ENCODE measurements at regions not wholly inside any gene's neighbourhood (a gene's known extent, or its start where the extent isn't known, plus 50 kb on each side); places are given as distances from the start of the nearest gene placed in this dataset.
"Not testable (repeated sequence)": the region's sequence is repeated elsewhere in the genome, so short reads cannot be mapped to it uniquely, and the experiment has no call there.

DNA sequence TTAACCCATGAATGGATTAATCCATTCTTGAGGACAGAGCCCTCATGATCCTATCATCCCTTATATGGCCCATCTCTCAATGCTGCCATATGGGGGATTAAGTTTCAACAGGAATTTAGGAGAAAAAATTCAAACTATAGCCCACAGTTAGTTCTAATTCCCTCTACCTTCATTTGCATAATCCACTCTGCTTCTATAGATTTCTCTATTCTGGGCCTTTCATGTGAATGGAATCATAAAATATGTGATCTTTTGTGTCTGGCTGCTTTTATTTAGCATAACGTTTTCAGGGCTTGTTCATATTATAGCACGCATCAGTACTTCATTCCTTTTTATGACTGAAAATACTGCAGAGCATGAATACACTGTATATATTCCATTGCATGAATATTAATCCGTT, 55.4 kb downstream of the CTSL start:
- Mint-ChIP-seq H3K9me3 (no peaks in the 10 kb centered on the region), H3K27ac (no peak overlapping the region), H3K4me1 (ENCODE audit: low read depth) (no peaks in the 10 kb centered on the region), H3K36me3 (ENCODE audit: insufficient read depth in 2 of 2) (no peaks in the 10 kb centered on the region), H3K4me3 (no peak overlapping the region), H3K27me3 (ENCODE audit: low read depth) (peaks cover 15% of the 10 kb centered on the region)
- DNase-seq (no peak), ATAC-seq (replicated peaks in 1 of 2) (no peak)

DNA sequence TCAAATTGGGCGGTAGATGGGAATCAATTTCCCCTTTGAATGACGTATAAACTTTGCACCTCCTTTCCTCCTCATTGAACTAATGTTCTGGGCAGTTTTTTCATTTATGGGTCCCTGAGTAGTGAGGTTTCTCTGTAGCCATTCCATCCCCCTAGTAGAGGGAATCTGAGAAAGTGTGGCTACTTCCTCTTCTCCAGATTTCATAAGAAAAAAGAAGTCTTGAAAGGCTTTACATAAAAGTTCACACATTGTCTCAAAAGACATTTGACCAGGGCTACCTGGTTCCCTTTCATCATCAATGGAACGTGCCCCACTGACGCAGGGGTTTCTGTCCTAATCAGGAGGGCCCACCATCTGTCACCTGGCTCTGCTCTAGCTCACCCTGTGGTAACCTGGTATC, 57.3 kb downstream of the CTSL start:
- no peaks in the 10 kb centered on the region for H3K36me3 Mint-ChIP-seq (ENCODE audit: insufficient read depth in 2 of 2)
- H3K4me1 Mint-ChIP-seq (ENCODE audit: low read depth), result no peaks in the 10 kb centered on the region
- H3K27me3 Mint-ChIP-seq (ENCODE audit: low read depth), result peaks cover 15% of the 10 kb centered on the region
- ATAC-seq (replicated peaks in 1 of 2), result no peak
- DNase-seq, result no peak
- H3K27ac Mint-ChIP-seq, result no peak overlapping the region
- H3K9me3 Mint-ChIP-seq, result no peaks in the 10 kb centered on the region
- H3K4me3 Mint-ChIP-seq, result no peak overlapping the region

DNA sequence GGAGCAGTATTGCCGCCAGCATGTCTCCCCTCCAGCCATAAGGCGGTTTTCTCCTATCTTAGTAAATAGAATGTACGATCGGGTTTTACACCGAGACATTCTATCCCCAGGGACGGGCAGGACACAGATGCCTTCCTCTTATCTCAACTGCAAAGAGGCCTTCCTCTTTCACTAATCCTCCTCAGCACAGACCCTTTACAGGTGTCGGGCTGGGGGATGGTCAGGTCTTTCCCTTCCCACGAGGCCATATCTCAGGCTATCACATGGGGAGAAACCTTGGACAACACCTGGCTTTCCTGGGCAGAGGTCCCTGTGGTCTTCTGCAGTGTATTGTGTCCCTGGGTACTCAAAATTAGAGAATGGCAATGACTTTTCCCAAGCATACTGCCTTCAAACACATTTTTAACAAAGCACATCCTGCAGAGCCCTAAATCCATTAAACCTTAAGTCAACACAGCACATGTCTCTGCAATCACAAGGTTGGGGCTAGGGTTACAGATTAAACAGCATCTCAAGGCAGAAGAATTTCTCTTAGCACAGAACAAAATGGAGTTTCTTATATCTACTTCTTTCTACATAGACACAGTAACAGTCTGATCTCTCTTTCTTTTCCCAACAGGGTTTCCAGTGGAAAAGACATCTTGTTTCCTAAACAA, 59.5 kb downstream of the CTSL start:
- not testable (repeated sequence) for H3K4me1 Mint-ChIP-seq (ENCODE audit: low read depth); DNase-seq; H3K27ac Mint-ChIP-seq; H3K36me3 Mint-ChIP-seq (ENCODE audit: insufficient read depth in 2 of 2); ATAC-seq (replicated peaks in 1 of 2); H3K9me3 Mint-ChIP-seq; H3K4me3 Mint-ChIP-seq
- peaks cover 15% of the 10 kb centered on the region for H3K27me3 Mint-ChIP-seq (ENCODE audit: low read depth)

DNA sequence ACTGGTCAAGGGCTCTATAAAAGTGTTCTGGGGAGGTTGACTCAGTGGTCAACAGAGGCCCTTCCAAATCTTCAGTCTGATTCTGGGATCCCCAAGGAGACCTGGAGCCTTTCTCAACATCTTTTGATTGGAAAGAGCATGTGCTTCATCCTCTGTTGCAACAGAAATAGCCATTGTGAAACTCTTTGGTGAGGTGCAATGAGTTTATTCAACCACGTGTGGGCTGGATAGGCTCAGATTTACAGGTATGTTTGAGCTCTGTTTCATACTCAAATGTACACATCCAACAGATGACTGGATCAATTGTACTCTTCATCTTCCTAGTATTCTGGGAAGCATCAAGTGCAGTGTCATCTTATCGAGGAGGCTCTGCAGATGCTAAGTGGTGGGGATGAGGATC, 60.5 kb downstream of the CTSL start:
- Mint-ChIP-seq H3K4me3 (no peak overlapping the region), H3K27ac (no peak overlapping the region)

DNA sequence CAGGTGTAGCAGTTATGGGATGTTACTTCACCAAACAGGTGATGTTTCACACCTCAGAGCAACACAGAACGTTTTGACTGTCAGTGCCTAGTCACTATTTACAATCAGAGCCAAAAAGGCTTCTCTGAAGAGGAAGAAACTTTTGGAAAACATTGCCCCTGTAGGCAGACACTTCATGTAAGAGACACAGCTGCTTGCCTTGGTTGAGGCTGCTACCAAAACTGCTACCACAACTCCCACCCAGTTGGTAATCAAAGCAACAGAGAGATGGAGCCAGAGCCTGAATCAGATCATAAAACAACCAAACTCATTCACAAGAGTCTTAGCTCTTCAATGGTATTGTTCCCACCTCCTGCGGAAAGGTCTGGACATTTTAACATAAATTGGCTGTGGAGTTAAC, 61.0 kb downstream of the CTSL start:
- Mint-ChIP-seq H3K27me3 (ENCODE audit: low read depth) (peaks cover 15% of the 10 kb centered on the region), H3K4me1 (ENCODE audit: low read depth) (no peaks in the 10 kb centered on the region), H3K36me3 (ENCODE audit: insufficient read depth in 2 of 2) (no peaks in the 10 kb centered on the region), H3K27ac (no peak overlapping the region), H3K4me3 (no peak overlapping the region), H3K9me3 (no peaks in the 10 kb centered on the region)
- DNase-seq (no peak), ATAC-seq (replicated peaks in 1 of 2) (peak; percentile 47 to 53)

More for the DNA sequence above, 60.5 kb downstream of the CTSL start:
- H3K9me3 Mint-ChIP-seq, result no peaks in the 10 kb centered on the region
- no peaks in the 10 kb centered on the region for H3K36me3 Mint-ChIP-seq (ENCODE audit: insufficient read depth in 2 of 2)
- DNase-seq, result peak in 1 of 2 donors; percentile 4
- peaks cover 15% of the 10 kb centered on the region for H3K27me3 Mint-ChIP-seq (ENCODE audit: low read depth)
- H3K4me1 Mint-ChIP-seq (ENCODE audit: low read depth), result no peaks in the 10 kb centered on the region
- peak; percentile 60 to 83 for ATAC-seq (replicated peaks in 1 of 2)

DNA sequence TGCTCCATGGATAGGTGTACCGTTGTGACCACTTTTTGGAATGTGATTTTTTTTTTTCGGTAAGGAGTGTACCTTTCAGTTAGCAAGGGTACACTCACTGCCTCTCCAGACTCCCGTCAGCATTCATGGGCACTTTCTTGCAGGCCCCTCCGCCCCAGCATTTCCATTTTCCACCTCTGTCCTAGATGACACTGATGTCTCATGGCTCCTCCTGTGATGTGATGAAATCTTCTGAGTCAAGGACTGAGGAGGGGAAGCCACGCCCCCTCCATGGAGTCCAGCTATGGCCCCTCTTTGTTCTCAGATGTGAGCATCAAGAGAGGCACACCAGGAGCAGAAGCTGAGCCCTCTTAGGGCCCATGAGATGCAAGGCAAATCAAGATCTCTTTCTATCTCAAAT, 61.8 kb downstream of the CTSL start:
- no peak for ATAC-seq (replicated peaks in 1 of 2)
- Mint-ChIP-seq H3K27ac (no peak overlapping the region), H3K4me1 (ENCODE audit: low read depth) (peaks cover 4% of the 10 kb centered on the region), H3K4me3 (no peak overlapping the region), H3K27me3 (ENCODE audit: low read depth) (peaks cover 15% of the 10 kb centered on the region), H3K36me3 (ENCODE audit: insufficient read depth in 2 of 2) (no peaks in the 10 kb centered on the region), H3K9me3 (no peaks in the 10 kb centered on the region)
- DNase-seq, result no peak

DNA sequence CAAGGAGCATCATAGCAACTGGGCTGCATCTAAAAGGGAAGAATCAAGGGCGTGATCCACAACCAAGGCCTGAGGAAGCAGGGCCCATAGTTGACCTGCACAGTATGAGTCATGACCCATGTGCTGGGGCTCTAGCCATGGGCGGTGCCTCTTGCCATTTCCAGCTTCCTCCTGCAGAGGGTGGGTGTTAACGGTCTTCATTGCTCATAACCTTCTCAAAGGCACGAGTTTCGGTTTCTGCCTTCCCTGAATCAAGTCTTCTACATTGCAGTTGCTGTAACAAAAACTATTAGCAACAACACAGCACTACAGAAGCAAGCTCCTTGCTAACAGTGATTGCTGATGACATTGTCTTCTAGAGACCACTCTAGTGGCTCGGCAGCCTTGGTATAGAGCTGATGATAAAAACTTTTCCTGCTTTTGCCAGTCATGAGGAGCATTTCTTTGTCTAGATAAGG, 66.9 kb downstream of the CTSL start:
- ATAC-seq (replicated peaks in 1 of 2) (peak; percentile 93 to 98), DNase-seq (peak; percentile 47 to 55)
- Mint-ChIP-seq H3K27ac (no peak overlapping the region), H3K9me3 (peaks cover 0 to 2% of the 10 kb centered on the region in 2 donors), H3K36me3 (ENCODE audit: insufficient read depth in 2 of 2) (no peaks in the 10 kb centered on the region), H3K4me1 (ENCODE audit: low read depth) (peaks cover 23% of the 10 kb centered on the region), H3K27me3 (ENCODE audit: low read depth) (peaks cover 10% of the 10 kb centered on the region), H3K4me3 (peak overlapping the region in 1 of 2 donors; percentile 73)

DNA sequence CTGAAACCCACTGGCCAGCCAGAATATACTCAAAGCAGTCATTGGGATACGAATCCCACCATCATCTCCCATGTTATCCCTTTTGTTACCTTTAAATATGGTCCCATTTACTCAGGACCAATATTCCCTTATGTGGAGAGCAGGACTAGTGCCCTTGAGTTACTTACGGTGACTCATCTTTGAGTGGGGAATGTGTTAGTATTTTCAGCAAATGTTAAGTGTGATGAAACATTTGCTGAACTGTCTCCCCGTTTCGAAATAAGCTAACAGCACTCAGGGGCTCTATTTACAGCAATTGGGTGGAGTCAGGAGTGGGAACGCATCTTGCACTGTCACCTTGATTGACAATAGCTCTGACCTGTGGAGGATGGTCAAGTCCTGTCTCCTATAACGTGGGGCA, 67.4 kb downstream of the CTSL start:
- Mint-ChIP-seq H3K27me3 (ENCODE audit: low read depth) (peaks cover 10% of the 10 kb centered on the region), H3K4me3 (peak overlapping the region; percentile 5 to 73), H3K4me1 (ENCODE audit: low read depth) (peaks cover 23% of the 10 kb centered on the region), H3K36me3 (ENCODE audit: insufficient read depth in 2 of 2) (no peaks in the 10 kb centered on the region), H3K27ac (peak overlapping the region; percentile 88), H3K9me3 (peaks cover 0 to 2% of the 10 kb centered on the region in 2 donors)
- no peak for DNase-seq
- ATAC-seq (replicated peaks in 1 of 2), result peak; percentile 36 to 59

DNA sequence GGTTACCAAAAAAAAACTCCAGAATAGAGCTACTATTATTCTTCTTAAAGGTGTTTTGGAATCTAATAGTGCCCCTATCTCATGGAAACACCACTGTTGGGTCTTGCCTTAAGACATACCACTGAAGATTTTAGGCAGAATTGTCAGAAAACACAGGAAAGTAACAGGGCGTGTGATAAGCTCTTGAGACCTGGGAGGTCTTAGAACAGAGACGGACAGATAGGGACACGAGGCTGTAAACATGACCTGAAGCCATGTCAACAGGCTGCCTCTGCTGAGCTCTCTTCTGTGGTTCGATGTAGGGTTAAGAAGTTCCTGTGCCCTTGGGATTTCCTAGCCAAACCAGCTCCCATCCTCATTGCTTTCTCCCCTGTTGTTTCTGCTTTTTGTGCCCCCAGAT, 69.3 kb downstream of the CTSL start:
- no peak for DNase-seq
- Mint-ChIP-seq H3K36me3 (ENCODE audit: insufficient read depth in 2 of 2) (no peaks in the 10 kb centered on the region), H3K4me1 (ENCODE audit: low read depth) (peaks cover 23% of the 10 kb centered on the region), H3K27ac (no peak overlapping the region), H3K4me3 (no peak overlapping the region), H3K9me3 (peaks cover 0 to 2% of the 10 kb centered on the region in 2 donors), H3K27me3 (ENCODE audit: low read depth) (peaks cover 16% of the 10 kb centered on the region)
- ATAC-seq (replicated peaks in 1 of 2), result no peak

DNA sequence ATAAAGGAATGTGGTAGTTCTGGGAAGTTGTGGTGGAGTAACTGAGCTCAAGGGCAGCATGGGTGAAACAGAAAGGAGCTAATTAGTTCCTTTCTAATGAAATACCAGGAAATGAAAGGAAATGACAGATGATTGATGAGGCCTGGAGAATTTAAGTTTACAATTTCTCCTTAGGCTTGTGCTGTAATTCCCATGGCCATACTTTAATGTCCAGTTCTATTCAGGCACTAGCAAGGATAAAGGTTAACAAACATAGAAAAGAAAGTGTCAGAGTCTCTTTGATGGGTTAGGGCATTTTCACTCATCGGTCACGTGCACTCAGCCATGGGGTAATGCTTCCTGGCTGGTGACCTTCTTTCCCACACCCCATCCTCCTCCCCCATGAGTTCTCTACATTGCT, 70.3 kb downstream of the CTSL start:
- Mint-ChIP-seq H3K4me1 (ENCODE audit: low read depth) (peaks cover 23% of the 10 kb centered on the region), H3K9me3 (peaks cover 0 to 2% of the 10 kb centered on the region in 2 donors), H3K27ac (no peak overlapping the region), H3K27me3 (ENCODE audit: low read depth) (peaks cover 19% of the 10 kb centered on the region), H3K36me3 (ENCODE audit: insufficient read depth in 2 of 2) (no peaks in the 10 kb centered on the region), H3K4me3 (no peak overlapping the region)
- DNase-seq (no peak), ATAC-seq (replicated peaks in 1 of 2) (no peak)

DNA sequence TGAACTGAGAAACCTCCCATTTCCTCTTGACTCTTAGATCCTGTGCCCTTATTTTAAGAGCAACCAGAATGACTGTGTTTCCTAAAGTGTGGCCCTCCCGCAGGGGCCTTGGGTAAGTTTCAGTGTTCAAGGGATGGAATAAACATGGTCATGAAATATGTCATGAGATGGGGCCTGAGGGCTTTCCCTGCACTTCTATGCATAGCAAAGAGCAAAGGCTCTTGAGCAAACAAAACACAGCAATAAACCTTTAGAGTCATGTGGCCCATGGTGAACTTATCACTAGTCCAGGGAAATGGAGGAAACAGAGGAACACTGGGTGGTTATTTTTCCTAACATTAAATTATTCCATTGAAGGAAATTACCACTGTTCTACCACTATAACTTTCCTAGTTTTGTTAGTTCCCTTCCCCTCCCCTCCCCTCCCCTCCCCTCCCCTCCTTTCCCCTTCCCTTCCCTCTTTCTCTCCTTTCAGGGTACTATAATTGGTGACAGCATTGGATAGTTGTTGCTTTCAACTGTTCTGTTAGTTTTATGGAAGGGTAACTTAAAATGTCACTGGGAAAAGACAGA, 72.4 kb downstream of the CTSL start:
- Mint-ChIP-seq H3K9me3 (no peaks in the 10 kb centered on the region), H3K4me3 (no peak overlapping the region), H3K36me3 (ENCODE audit: insufficient read depth in 2 of 2) (no peaks in the 10 kb centered on the region), H3K4me1 (ENCODE audit: low read depth) (peaks cover 12% of the 10 kb centered on the region), H3K27me3 (ENCODE audit: low read depth) (peaks cover 20% of the 10 kb centered on the region), H3K27ac (no peak overlapping the region)
- ATAC-seq (replicated peaks in 1 of 2) (peak in 1 of 2 donors; percentile 49), DNase-seq (no peak)

DNA sequence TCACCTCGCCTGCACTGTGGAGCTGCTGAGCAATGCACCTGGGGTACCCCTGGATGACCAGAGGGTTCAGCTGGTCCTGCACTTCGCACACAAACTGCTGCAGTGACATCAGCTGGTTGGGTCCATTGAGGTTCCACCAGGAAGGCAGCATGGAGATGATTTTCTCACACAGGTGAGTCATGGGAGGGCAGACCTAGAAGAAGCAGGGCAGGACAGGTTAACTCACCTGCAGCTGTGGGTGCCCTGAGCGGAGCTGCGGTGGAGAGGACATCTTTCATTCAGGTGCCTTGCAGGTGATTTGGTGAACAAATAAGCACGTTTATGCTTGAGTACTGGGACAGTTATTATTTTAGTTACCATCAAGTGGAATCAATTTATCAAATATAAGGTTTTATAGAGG, 73.6 kb downstream of the CTSL start:
- no peak overlapping the region for H3K4me3 Mint-ChIP-seq
- ATAC-seq (replicated peaks in 1 of 2) (no peak), DNase-seq (no peak)
- H3K27ac Mint-ChIP-seq, result no peak overlapping the region
- H3K4me1 Mint-ChIP-seq (ENCODE audit: low read depth), result peaks cover 5% of the 10 kb centered on the region
- H3K9me3 Mint-ChIP-seq, result no peaks in the 10 kb centered on the region
- peaks cover 27% of the 10 kb centered on the region for H3K27me3 Mint-ChIP-seq (ENCODE audit: low read depth)
- no peaks in the 10 kb centered on the region for H3K36me3 Mint-ChIP-seq (ENCODE audit: insufficient read depth in 2 of 2)

DNA sequence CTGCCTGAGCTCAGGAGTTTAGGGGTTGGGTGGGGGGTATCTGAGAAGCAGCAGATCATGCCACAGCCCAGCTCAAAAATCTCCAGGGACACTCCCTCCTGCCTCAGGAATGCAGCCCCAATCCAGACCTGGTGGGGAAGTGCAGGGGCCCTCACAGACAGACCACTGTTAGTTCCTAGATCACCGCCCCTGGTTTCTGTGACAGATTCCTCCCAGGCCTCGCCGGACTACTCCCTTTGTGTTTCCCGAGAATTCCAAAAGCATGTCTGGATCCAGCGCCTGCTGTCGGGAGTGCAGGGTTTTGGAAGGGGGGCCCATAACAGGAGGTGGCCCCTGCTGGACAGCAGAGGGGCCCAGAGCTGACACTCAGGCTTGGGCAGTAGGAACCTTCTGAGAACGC, 74.5 kb downstream of the CTSL start:
- peaks cover 5% of the 10 kb centered on the region for H3K4me1 Mint-ChIP-seq (ENCODE audit: low read depth)
- DNase-seq (no peak), ATAC-seq (replicated peaks in 1 of 2) (no peak)
- no peak overlapping the region for H3K4me3 Mint-ChIP-seq
- no peaks in the 10 kb centered on the region for H3K9me3 Mint-ChIP-seq
- no peaks in the 10 kb centered on the region for H3K36me3 Mint-ChIP-seq (ENCODE audit: insufficient read depth in 2 of 2)
- H3K27me3 Mint-ChIP-seq (ENCODE audit: low read depth), result peaks cover 26% of the 10 kb centered on the region
- no peak overlapping the region for H3K27ac Mint-ChIP-seq

DNA sequence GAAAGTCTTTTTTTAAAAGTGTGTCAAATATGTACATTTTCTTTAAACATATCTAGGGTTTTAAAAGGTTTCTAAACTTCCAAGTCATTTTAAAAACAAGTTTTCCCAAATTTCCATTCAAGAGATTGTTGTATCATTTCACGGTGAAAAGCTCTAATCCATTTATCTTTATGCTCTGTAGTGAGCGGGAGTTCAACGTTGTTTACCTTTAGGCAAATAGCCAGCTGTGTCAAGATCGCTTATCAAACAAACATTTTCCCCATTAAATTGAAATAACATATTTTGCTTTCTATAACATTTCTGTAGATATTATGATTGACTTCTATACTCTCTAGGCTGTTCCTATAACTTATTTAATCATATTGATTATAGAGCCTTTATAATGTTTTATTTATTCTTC, 75.1 kb downstream of the CTSL start:
- H3K27ac Mint-ChIP-seq, result no peak overlapping the region
- no peak for ATAC-seq (replicated peaks in 1 of 2)
- DNase-seq, result no peak
- peaks cover under 1% of the 10 kb centered on the region for H3K4me1 Mint-ChIP-seq (ENCODE audit: low read depth)
- no peak overlapping the region for H3K4me3 Mint-ChIP-seq
- no peaks in the 10 kb centered on the region for H3K36me3 Mint-ChIP-seq (ENCODE audit: insufficient read depth in 2 of 2)
- no peaks in the 10 kb centered on the region for H3K9me3 Mint-ChIP-seq
- H3K27me3 Mint-ChIP-seq (ENCODE audit: low read depth), result peaks cover 20% of the 10 kb centered on the region
